PC-9 (cell line): ENCODE measurements at regions not wholly inside any gene's neighbourhood (a gene's known extent, or its start where the extent isn't known, plus 50 kb on each side); places are given as distances from the start of the nearest gene placed in this dataset.

Experiments used
- BruUV-seq: library from RNA; stranded (reverse); fragments of 400-500 nt; replicated peaks from 2 replicates; lab custom pipeline; 2021; lab: Mats Ljungman, UMichigan
- CTCF ChIA-PET: fragments of 300-600 bp; sonication (Branson Sonifier 250); formaldehyde crosslinking; loops from one replicate; lab custom pipeline; 2022; ENCODE audit warnings: antibody characterized with exemption; lab: Charles Lee
- POLR2A ChIA-PET: fragments of 300-600 bp; sonication (Branson Sonifier 250); formaldehyde crosslinking; loops from one replicate; lab custom pipeline; 2022; ENCODE audit warnings: antibody characterized with exemption; ENCODE audit not compliant: unreplicated experiment; lab: Charles Lee
- DNase-seq, 2 experiments: peaks; one replicate each; pipeline versions ENCODE4 v3.0.0 to v3.0.0-alpha.2; 2015 to 2022; ENCODE audit warnings: mixed read lengths in 1 of 2
- H2AFZ ChIP-seq: fragments of 200-600 bp; sonication (generic); 2 replicates; pipeline ENCODE4 v1.8.1; 2017; ENCODE audit warnings: antibody characterized with exemption
- H3F3A ChIP-seq: fragments of 200-600 bp; sonication (generic); 2 replicates; pipeline ENCODE4 v1.8.1; 2017; ENCODE audit warnings: antibody characterized with exemption, mild to moderate bottlenecking, low read depth; ENCODE audit not compliant: insufficient read depth
- H3K27ac ChIP-seq: fragments of 200-600 bp; sonication (generic); 2 replicates; pipeline ENCODE4 v1.6.1; 2016; ENCODE audit warnings: mixed run types
- H3K27me3 ChIP-seq: fragments of 200-600 bp; sonication (generic); 2 replicates; pipeline ENCODE4 v1.6.1; 2016; ENCODE audit warnings: low read depth, mixed run types; ENCODE audit not compliant: insufficient read depth
- H3K36me3 ChIP-seq: fragments of 200-600 bp; sonication (generic); 2 replicates; pipeline ENCODE4 v1.6.1; 2016; ENCODE audit warnings: low read depth, mixed run types
- H3K4me1 ChIP-seq: fragments of 200-600 bp; sonication (generic); replicated peaks from 2 replicates; pipeline ENCODE4 v1.6.1; 2016; ENCODE audit warnings: mixed run types; ENCODE audit not compliant: insufficient read depth
- H3K4me2 ChIP-seq: fragments of 200-600 bp; sonication (generic); 2 replicates; pipeline ENCODE4 v1.6.1; 2017; ENCODE audit warnings: mixed run types
- H3K4me3 ChIP-seq: fragments of 200-600 bp; sonication (generic); 2 replicates; pipeline ENCODE4 v1.6.1; 2016; ENCODE audit warnings: mixed run types
- H3K79me2 ChIP-seq: fragments of 200-600 bp; sonication (generic); 2 replicates; pipeline ENCODE4 v1.6.1; 2017; ENCODE audit warnings: low read depth, mixed run types
- H3K9me2 ChIP-seq: fragments of 200-600 bp; sonication (generic); 2 replicates; pipeline ENCODE4 v1.8.1; 2017; ENCODE audit warnings: mild to moderate bottlenecking; ENCODE audit not compliant: insufficient read depth
- H3K9me3 ChIP-seq: fragments of 200-600 bp; sonication (generic); 2 replicates; pipeline ENCODE4 v1.8.1; 2016; ENCODE audit warnings: low read depth; ENCODE audit not compliant: insufficient read depth
- H4K20me1 ChIP-seq: fragments of 200-600 bp; sonication (generic); 2 replicates; pipeline ENCODE4 v1.8.1; 2017; ENCODE audit not compliant: insufficient read depth
- CTCF ChIP-seq: fragments of 200-600 bp; sonication (generic); conservative IDR thresholded peaks from 2 replicates; pipeline ENCODE4 v1.6.1; 2017; ENCODE audit warnings: mixed run types, antibody characterized with exemption, mild to moderate bottlenecking, moderate library complexity
- EZH2 ChIP-seq: fragments of 200-600 bp; sonication (generic); IDR thresholded peaks from 2 replicates; pipeline ENCODE4 v1.8.0; 2017; ENCODE audit warnings: antibody characterized with exemption, low read depth
- intact Hi-C: fragments of 100-400 bp; cut with micrococcal nuclease; formaldehyde crosslinking; loops from one replicate; pipeline ENCODE4 v1.10.0; 2022; ENCODE audit not compliant: unreplicated experiment

- no TSS peak for BruUV-seq
- Histone ChIP-seq H2AFZ (no peak overlapping the region; the same call in 1 of the 2 replicates), H3K27ac (no peak overlapping the region), H3K36me3 (no peaks in the 10 kb centered on the region), H4K20me1 (no peaks in the 10 kb centered on the region), H3K9me2 (no peaks in the 10 kb centered on the region), H3K27me3 (no peaks in the 10 kb centered on the region), H3K4me1 (no peaks in the 10 kb centered on the region), H3F3A (no peaks in the 10 kb centered on the region), H3K79me2 (no peaks in the 10 kb centered on the region), H3K4me3 (no peak overlapping the region), H3K9me3 (no peaks in the 10 kb centered on the region), H3K4me2 (no peak overlapping the region)
- no peak for DNase-seq
- CTCF ChIA-PET, result no interaction called here
- POLR2A ChIA-PET, result no interaction called here
- intact Hi-C loops, result no loop called here
- TF ChIP-seq EZH2, result no peak
- TF ChIP-seq CTCF, result no peak
Measured at GRCh38 chrX:150234126-150234525, 129.0 kb upstream of the MAMLD1 start.

- intact Hi-C loops, result no loop called here
- H3K9me3 ChIP-seq, result no peaks in the 10 kb centered on the region
- no peak for DNase-seq
- no peak overlapping the region for H2AFZ ChIP-seq
- no peaks in the 10 kb centered on the region for H3K9me2 ChIP-seq
- no peaks in the 10 kb centered on the region for H3K79me2 ChIP-seq
- no peak overlapping the region for H3K4me3 ChIP-seq
- ChIA-PET POLR2A (interaction anchor here (0.6 kb wide), 1 partner anchor 296 kb away, joined by 7 read pairs; no protein-coding TSS in a partner anchor), CTCF (no interaction called here)
- no peaks in the 10 kb centered on the region for H4K20me1 ChIP-seq
- no peak overlapping the region for H3K27ac ChIP-seq
- H3F3A ChIP-seq, result no peaks in the 10 kb centered on the region
- H3K4me1 ChIP-seq, result no peaks in the 10 kb centered on the region
- no peaks in the 10 kb centered on the region for H3K27me3 ChIP-seq
- no peak overlapping the region for H3K4me2 ChIP-seq
- BruUV-seq, result no TSS peak
- no peaks in the 10 kb centered on the region for H3K36me3 ChIP-seq
- no peak for TF ChIP-seq EZH2
- no peak for TF ChIP-seq CTCF
Measured at GRCh38 chrX:150236327-150236726, 126.8 kb upstream of the MAMLD1 start.

- no peaks in the 10 kb centered on the region for H3K27me3 ChIP-seq
- no TSS peak for BruUV-seq
- no peaks in the 10 kb centered on the region for H4K20me1 ChIP-seq
- ChIA-PET POLR2A (no interaction called here), CTCF (no interaction called here)
- H3K9me2 ChIP-seq, result no peaks in the 10 kb centered on the region
- H3K27ac ChIP-seq, result no peak overlapping the region
- no peak overlapping the region for H2AFZ ChIP-seq
- H3K79me2 ChIP-seq, result no peaks in the 10 kb centered on the region
- no peak overlapping the region for H3K4me2 ChIP-seq
- no peaks in the 10 kb centered on the region for H3K36me3 ChIP-seq
- H3K4me1 ChIP-seq, result no peaks in the 10 kb centered on the region
- no peak overlapping the region for H3K4me3 ChIP-seq
- DNase-seq, result no peak
- no peaks in the 10 kb centered on the region for H3K9me3 ChIP-seq
- TF ChIP-seq CTCF, result no peak
- no peak for TF ChIP-seq EZH2
- intact Hi-C loops, result no loop called here
- H3F3A ChIP-seq, result no peaks in the 10 kb centered on the region
Measured at GRCh38 chrX:150238632-150239382, 124.3 kb upstream of the MAMLD1 start.
